ENCODE measurements at regions not wholly inside any gene's neighbourhood (a gene's known extent, or its start where the extent isn't known, plus 50 kb on each side); places are given as distances from the start of the nearest gene placed in this dataset.
"Not testable (repeated sequence)": the region's sequence is repeated elsewhere in the genome, so short reads cannot be mapped to it uniquely, and the experiment has no call there.

DNA sequence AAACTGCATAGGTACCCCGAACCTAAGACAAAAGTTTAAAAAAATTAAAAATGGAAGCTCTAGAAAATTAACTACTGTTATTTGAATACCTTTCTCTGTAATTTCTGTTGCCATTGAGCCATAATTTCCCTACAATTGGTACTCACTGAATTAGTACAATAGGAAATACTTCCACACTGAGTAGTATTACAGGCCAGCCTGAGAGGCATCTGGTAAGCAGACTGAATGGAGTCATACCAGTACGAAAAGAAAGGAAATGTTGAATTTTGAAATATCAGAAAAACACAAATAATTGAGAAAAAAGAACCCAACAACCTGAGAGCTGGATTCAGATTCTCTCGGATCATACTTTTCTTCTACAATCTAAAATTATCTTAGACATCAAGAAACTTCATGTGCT, 791.3 kb downstream of the TENT5A start:
- TF ChIP-seq POLR2AphosphoS5 (IDR thresholded peaks at IDR 0.05; ENCODE audit: borderline replicate concordance, low read depth, low read length): no peak
- no peak for TF ChIP-seq FOXP2 (optimal IDR thresholded peaks at IDR 0.05; ENCODE audit: control extremely low read depth, extremely low read length, insufficient read depth)
- no peak for TF ChIP-seq EZH2 (IDR thresholded peaks at IDR 0.05)
- no peak for DNase-seq (ENCODE audit: low read depth, low spot score)
- H3K36me3 ChIP-seq (ENCODE audit: insufficient read depth, low read length): no peaks in the 10 kb centered on the region

GRCh38 chr6:80959034-80959433, 793.4 kb downstream of the TENT5A start:
- Histone ChIP-seq H3K4me3 (no peak overlapping the region), H3K36me3 (ENCODE audit: insufficient read depth, low read length) (no peaks in the 10 kb centered on the region), H3K27ac (no peak overlapping the region), H3K9me3 (ENCODE audit: low read depth, low read length) (0 out of 2 replicates have a peak, but pooled peaks cover 2% of the 10 kb centered on the region), H3K9ac (ENCODE audit: insufficient read length) (no peak overlapping the region)
- no peak for DNase-seq (ENCODE audit: low read depth, low spot score)
- TF ChIP-seq POLR2AphosphoS5 (IDR thresholded peaks at IDR 0.05; ENCODE audit: borderline replicate concordance, low read depth, low read length) (no peak), FOXP2 (optimal IDR thresholded peaks at IDR 0.05; ENCODE audit: control extremely low read depth, extremely low read length, insufficient read depth) (no peak)

More for the DNA sequence above, 791.3 kb downstream of the TENT5A start:
- H3K4me3 ChIP-seq: no peak overlapping the region
- H3K9me3 ChIP-seq (ENCODE audit: low read depth, low read length): no peaks in the 10 kb centered on the region
- H3K27ac ChIP-seq: no peak overlapping the region
- no peak overlapping the region for H3K9ac ChIP-seq (ENCODE audit: insufficient read length)

DNA sequence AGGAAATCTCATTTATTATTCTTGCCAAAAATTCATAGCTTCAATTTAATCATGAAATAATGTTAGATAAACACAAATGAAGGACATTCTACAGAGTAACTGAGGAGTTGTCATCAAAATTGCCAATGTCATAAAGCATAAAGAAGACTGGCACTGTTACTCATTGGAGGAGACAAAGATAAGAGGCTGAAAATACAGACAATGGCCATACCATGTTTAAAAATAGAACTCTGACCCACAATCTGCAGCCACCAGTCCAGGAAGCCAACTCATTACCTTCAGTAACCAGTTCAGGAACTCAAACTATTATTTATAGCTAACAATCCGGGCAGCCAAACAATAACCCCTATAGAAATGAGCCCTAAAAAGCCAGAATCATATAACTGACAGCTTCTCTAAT, 795.6 kb downstream of the TENT5A start:
- Histone ChIP-seq H3K4me3 (no peak overlapping the region), H3K9ac (ENCODE audit: insufficient read length) (no peak overlapping the region)
- DNase-seq (ENCODE audit: low read depth, low spot score): no peak

DNA sequence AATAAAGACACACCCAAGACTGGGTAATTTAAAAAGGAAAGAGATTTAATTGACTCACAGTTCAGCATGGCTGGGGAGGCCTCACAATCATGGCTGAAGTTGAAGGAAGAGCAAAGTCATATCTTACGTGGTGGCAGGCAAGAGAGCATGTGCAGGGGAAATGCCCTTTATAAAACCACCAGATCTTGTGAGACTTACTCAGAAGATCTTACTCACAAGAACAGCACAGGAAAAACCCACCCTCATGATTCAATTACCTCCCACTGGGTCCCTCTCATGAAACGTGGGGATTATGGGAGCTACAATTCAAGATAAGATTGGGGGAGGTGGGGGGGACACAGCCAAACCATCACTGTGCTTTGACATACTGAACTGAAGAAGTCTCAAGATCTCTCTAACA, 800.0 kb downstream of the TENT5A start:
- not testable (repeated sequence) for DNase-seq (ENCODE audit: low read depth, low spot score); H3K27ac ChIP-seq; H3K4me3 ChIP-seq; H3K9ac ChIP-seq (ENCODE audit: insufficient read length); H3K36me3 ChIP-seq (ENCODE audit: insufficient read depth, low read length); H3K9me3 ChIP-seq (ENCODE audit: low read depth, low read length)

More for the DNA sequence above, 795.6 kb downstream of the TENT5A start:
- no peaks in the 10 kb centered on the region for H3K36me3 ChIP-seq (ENCODE audit: insufficient read depth, low read length)
- 0 out of 2 replicates have a peak, but pooled peaks cover 2% of the 10 kb centered on the region for H3K9me3 ChIP-seq (ENCODE audit: low read depth, low read length)
- no peak overlapping the region for H3K27ac ChIP-seq
- TF ChIP-seq EZH2 (IDR thresholded peaks at IDR 0.05): no peak
- no peak for TF ChIP-seq POLR2AphosphoS5 (IDR thresholded peaks at IDR 0.05; ENCODE audit: borderline replicate concordance, low read depth, low read length)
- TF ChIP-seq FOXP2 (optimal IDR thresholded peaks at IDR 0.05; ENCODE audit: control extremely low read depth, extremely low read length, insufficient read depth): no peak

DNA sequence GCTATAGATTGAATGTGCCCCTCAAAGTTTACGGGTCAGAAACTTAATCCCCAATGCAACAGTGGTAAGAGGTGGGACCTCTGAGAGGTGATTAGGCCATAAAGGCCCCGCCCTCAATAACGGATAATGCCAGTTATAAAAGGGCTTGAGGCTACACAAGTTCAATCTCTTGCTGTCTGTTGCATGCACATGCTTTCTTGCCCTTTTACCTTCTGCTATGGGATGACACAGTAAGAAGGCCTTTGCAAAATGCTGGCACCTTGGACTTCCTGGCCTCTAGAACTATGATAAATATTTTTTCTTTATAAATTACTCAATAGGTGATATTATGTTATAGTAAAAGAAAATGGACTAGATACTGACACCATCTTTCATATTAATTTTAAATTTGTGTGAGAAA, 806.1 kb downstream of the TENT5A start:
- DNase-seq (ENCODE audit: low read depth, low spot score): no peak
- TF ChIP-seq FOXP2 (optimal IDR thresholded peaks at IDR 0.05; ENCODE audit: control extremely low read depth, extremely low read length, insufficient read depth): no peak
- TF ChIP-seq EZH2 (IDR thresholded peaks at IDR 0.05): no peak
- TF ChIP-seq POLR2AphosphoS5 (IDR thresholded peaks at IDR 0.05; ENCODE audit: borderline replicate concordance, low read depth, low read length): no peak

GRCh38 chr6:80942911-80943310, 809.6 kb downstream of the TENT5A start:
- Histone ChIP-seq H3K9ac (ENCODE audit: insufficient read length) (no peak overlapping the region), H3K4me3 (no peak overlapping the region), H3K9me3 (ENCODE audit: low read depth, low read length) (no peaks in the 10 kb centered on the region), H3K27ac (no peak overlapping the region), H3K36me3 (ENCODE audit: insufficient read depth, low read length) (no peaks in the 10 kb centered on the region)
- TF ChIP-seq POLR2AphosphoS5 (IDR thresholded peaks at IDR 0.05; ENCODE audit: borderline replicate concordance, low read depth, low read length) (no peak), FOXP2 (optimal IDR thresholded peaks at IDR 0.05; ENCODE audit: control extremely low read depth, extremely low read length, insufficient read depth) (no peak), EZH2 (IDR thresholded peaks at IDR 0.05) (no peak)
- DNase-seq (ENCODE audit: low read depth, low spot score): no peak

More for the DNA sequence above, 806.1 kb downstream of the TENT5A start:
- H3K4me3 ChIP-seq: no peak overlapping the region
- no peak overlapping the region for H3K27ac ChIP-seq
- no peaks in the 10 kb centered on the region for H3K36me3 ChIP-seq (ENCODE audit: insufficient read depth, low read length)
- no peaks in the 10 kb centered on the region for H3K9me3 ChIP-seq (ENCODE audit: low read depth, low read length)
- no peak overlapping the region for H3K9ac ChIP-seq (ENCODE audit: insufficient read length)

GRCh38 chr6:80940976-80941375, 811.5 kb downstream of the TENT5A start:
- no peaks in the 10 kb centered on the region for H3K36me3 ChIP-seq (ENCODE audit: insufficient read depth, low read length)
- TF ChIP-seq POLR2AphosphoS5 (IDR thresholded peaks at IDR 0.05; ENCODE audit: borderline replicate concordance, low read depth, low read length): no peak
- TF ChIP-seq FOXP2 (optimal IDR thresholded peaks at IDR 0.05; ENCODE audit: control extremely low read depth, extremely low read length, insufficient read depth): no peak
- no peak for TF ChIP-seq EZH2 (IDR thresholded peaks at IDR 0.05)
- H3K4me3 ChIP-seq: no peak overlapping the region
- DNase-seq (ENCODE audit: low read depth, low spot score): no peak
- no peak overlapping the region for H3K9ac ChIP-seq (ENCODE audit: insufficient read length)
- no peaks in the 10 kb centered on the region; the same call in 1 of the 2 replicates for H3K9me3 ChIP-seq (ENCODE audit: low read depth, low read length)
- no peak overlapping the region for H3K27ac ChIP-seq

- no peaks in the 10 kb centered on the region for H3K36me3 ChIP-seq (ENCODE audit: insufficient read depth, low read length)
- DNase-seq (ENCODE audit: low read depth, low spot score): no peak
- no peak overlapping the region for H3K4me3 ChIP-seq
- no peak overlapping the region for H3K9ac ChIP-seq (ENCODE audit: insufficient read length)
- no peaks in the 10 kb centered on the region; the same call in 1 of the 2 replicates for H3K9me3 ChIP-seq (ENCODE audit: low read depth, low read length)
- no peak overlapping the region for H3K27ac ChIP-seq
- no peak for TF ChIP-seq FOXP2 (optimal IDR thresholded peaks at IDR 0.05; ENCODE audit: control extremely low read depth, extremely low read length, insufficient read depth)
- TF ChIP-seq EZH2 (IDR thresholded peaks at IDR 0.05): no peak
Measured at GRCh38 chr6:80940571-80940970, 811.9 kb downstream of the TENT5A start.

- H3K36me3 ChIP-seq (ENCODE audit: insufficient read depth, low read length): no peaks in the 10 kb centered on the region
- no peak overlapping the region for H3K4me3 ChIP-seq
- TF ChIP-seq EZH2 (IDR thresholded peaks at IDR 0.05) (no peak), FOXP2 (optimal IDR thresholded peaks at IDR 0.05; ENCODE audit: control extremely low read depth, extremely low read length, insufficient read depth) (no peak), POLR2AphosphoS5 (IDR thresholded peaks at IDR 0.05; ENCODE audit: borderline replicate concordance, low read depth, low read length) (no peak)
- no peak for DNase-seq (ENCODE audit: low read depth, low spot score)
- no peak overlapping the region for H3K27ac ChIP-seq
- no peak overlapping the region for H3K9ac ChIP-seq (ENCODE audit: insufficient read length)
- H3K9me3 ChIP-seq (ENCODE audit: low read depth, low read length): no peaks in the 10 kb centered on the region; the same call in 1 of the 2 replicates
Measured at GRCh38 chr6:80939898-80940297, 812.6 kb downstream of the TENT5A start.
